ENCODE measurements at regions not wholly inside any gene's neighbourhood (a gene's known extent, or its start where the extent isn't known, plus 50 kb on each side); places are given as distances from the start of the nearest gene placed in this dataset.

DNA sequence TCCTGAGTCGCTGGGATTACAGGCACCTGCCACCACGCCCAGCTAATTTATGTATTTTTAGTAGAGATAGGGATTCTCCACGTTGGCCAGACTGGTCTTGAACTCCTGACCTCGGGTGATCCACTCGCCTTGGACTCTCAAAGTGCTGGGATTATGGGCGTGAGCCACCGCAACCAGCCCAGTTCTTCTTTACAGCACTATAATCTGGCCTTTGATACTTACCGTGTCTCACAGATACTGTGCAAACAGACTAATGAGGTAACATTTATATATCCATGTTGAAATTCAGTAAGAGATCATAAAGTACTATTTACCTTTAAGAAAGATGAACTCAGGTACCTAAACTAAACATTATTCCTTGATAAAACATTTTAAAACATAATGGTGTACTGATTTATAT lies 121.8 kb upstream of the PRR20A start:
- no peaks in the 10 kb centered on the region for H3K4me1 ChIP-seq (ENCODE audit: control insufficient read depth, insufficient read depth, low read length)
- no peaks in the 10 kb centered on the region for H3K36me3 ChIP-seq (ENCODE audit: control insufficient read depth in 2 of 2, insufficient read depth in 1 of 2, low read length in 2 of 2)
- ChIA-PET POLR2A (no interaction called here), CTCF (no interaction called here)
- TF ChIP-seq ZNF510 (tag by site-specific recombination; IDR thresholded peaks at IDR 0.05; ENCODE audit: insufficient replicate concordance) (no peak), HOXD13 (CRISPR knock-in tag; IDR thresholded peaks at IDR 0.05; ENCODE audit: borderline replicate concordance) (no peak), PRDM6 (tag by site-specific recombination; IDR thresholded peaks at IDR 0.05) (no peak), GFI1B (tag by site-specific recombination; IDR thresholded peaks at IDR 0.05) (no peak), ZNF561 (tag by site-specific recombination; IDR thresholded peaks at IDR 0.05; ENCODE audit: borderline replicate concordance) (no peak), ZBTB17 (tag by site-specific recombination; IDR thresholded peaks at IDR 0.05) (no peak), GLI2 (tag by site-specific recombination; IDR thresholded peaks at IDR 0.05; ENCODE audit: borderline replicate concordance, low read depth) (no peak), ZFP3 (tag by site-specific recombination; IDR thresholded peaks at IDR 0.05; ENCODE audit: low read depth) (no peak), ZNF560 (tag by site-specific recombination; IDR thresholded peaks at IDR 0.05; ENCODE audit: borderline replicate concordance) (no peak), ZNF362 (tag by site-specific recombination; IDR thresholded peaks at IDR 0.05) (no peak), ZNF501 (tag by site-specific recombination; IDR thresholded peaks at IDR 0.05) (no peak), ZNF112 (tag by site-specific recombination; IDR thresholded peaks at IDR 0.05) (no peak), ZNF433 (tag by site-specific recombination; IDR thresholded peaks at IDR 0.05; ENCODE audit: low read depth) (no peak), ZNF623 (tag by site-specific recombination; IDR thresholded peaks at IDR 0.05) (no peak)
- H3K9me3 ChIP-seq (ENCODE audit: control insufficient read depth, insufficient read depth, low read depth, low read length): no peaks in the 10 kb centered on the region
- H3K27ac ChIP-seq (ENCODE audit: extremely low read depth, low read depth, low read length): no peak overlapping the region
- H3K4me3 ChIP-seq (ENCODE audit: low read depth, low read length): no peak overlapping the region

GRCh38 chr13:57030671-57031070 lies 110.0 kb upstream of the PRR20A start:
- CTCF ChIA-PET: no interaction called here
- POLR2A ChIA-PET: no interaction called here
- H3K27ac ChIP-seq (ENCODE audit: extremely low read depth, low read depth, low read length): no peak overlapping the region
- H3K4me3 ChIP-seq (ENCODE audit: low read depth, low read length): no peak overlapping the region
- no peaks in the 10 kb centered on the region for H3K36me3 ChIP-seq (ENCODE audit: control insufficient read depth in 2 of 2, insufficient read depth in 1 of 2, low read length in 2 of 2)
- H3K4me1 ChIP-seq (ENCODE audit: control insufficient read depth, insufficient read depth, low read length): no peaks in the 10 kb centered on the region
- TF ChIP-seq ZNF18 (tag by site-specific recombination; IDR thresholded peaks at IDR 0.05): no peak
- no peak for TF ChIP-seq ZNF121 (tag by site-specific recombination; IDR thresholded peaks at IDR 0.05)
- TF ChIP-seq OVOL3 (tag by site-specific recombination; IDR thresholded peaks at IDR 0.05): no peak
- TF ChIP-seq ZNF302 (tag by site-specific recombination; IDR thresholded peaks at IDR 0.05; ENCODE audit: low read depth): no peak
- no peak for TF ChIP-seq KLF9 (tag by site-specific recombination; IDR thresholded peaks at IDR 0.05; ENCODE audit: low read depth)
- TF ChIP-seq ZNF211 (tag by site-specific recombination; IDR thresholded peaks at IDR 0.05; ENCODE audit: low read depth): no peak
- no peak for TF ChIP-seq ZNF114 (tag by site-specific recombination; IDR thresholded peaks at IDR 0.05)
- H3K9me3 ChIP-seq (ENCODE audit: control insufficient read depth, insufficient read depth, low read depth, low read length): no peaks in the 10 kb centered on the region
